BJ (cell line): ENCODE measurements at regions not wholly inside any gene's neighbourhood (a gene's known extent, or its start where the extent isn't known, plus 50 kb on each side); places are given as distances from the start of the nearest gene placed in this dataset.
"Not testable (repeated sequence)": the region's sequence is repeated elsewhere in the genome, so short reads cannot be mapped to it uniquely, and the experiment has no call there.

Experiments used
- CTCF ChIA-PET: fragments of 350-600 bp; formaldehyde crosslinking; extraction: SDS; loops from one replicate; lab custom pipeline; 2021; ENCODE audit warnings: antibody characterized with exemption, inconsistent platforms; lab: Yijun Ruan, JAX
- POLR2A ChIA-PET: fragments of 300-600 bp; sonication (Branson Sonifier 250); formaldehyde crosslinking; extraction: SDS; loops from one replicate; lab custom pipeline; 2021; ENCODE audit warnings: antibody characterized with exemption; lab: Charles Lee
- DNase-seq: peaks from one replicate; pipeline ENCODE4 v3.0.0-alpha.2; 2011; ENCODE audit warnings: low read depth
- H3K27me3 ChIP-seq: 2 replicates; pipeline ENCODE4 v1.6.0; 2011; ENCODE audit warnings: low read length; ENCODE audit not compliant: control insufficient read depth, insufficient read depth
- H3K36me3 ChIP-seq: 2 replicates; pipeline ENCODE4 v1.5.1; 2011; ENCODE audit warnings: low read length; ENCODE audit not compliant: control insufficient read depth, insufficient read depth
- H3K4me3 ChIP-seq: 2 replicates; pipeline ENCODE4 v1.5.1; 2011; ENCODE audit warnings: low read depth, mild to moderate bottlenecking, control low read depth, low read length
- TF ChIP-seq, protein P1 (sequence below): IDR thresholded peaks from 2 replicates; pipeline ENCODE4 v1.5.1; 2011; ENCODE audit warnings: low read depth, mild to moderate bottlenecking, control low read depth, inconsistent platforms, low read length, moderate library complexity; ENCODE audit not compliant: insufficient read depth

GRCh38 chr9:39533763-39534548, 178.5 kb downstream of the SPATA31A1 start:
- H3K36me3 ChIP-seq, H3K27me3 ChIP-seq, POLR2A ChIA-PET, DNase-seq, CTCF ChIA-PET, H3K4me3 ChIP-seq: not testable (repeated sequence)

DNA sequence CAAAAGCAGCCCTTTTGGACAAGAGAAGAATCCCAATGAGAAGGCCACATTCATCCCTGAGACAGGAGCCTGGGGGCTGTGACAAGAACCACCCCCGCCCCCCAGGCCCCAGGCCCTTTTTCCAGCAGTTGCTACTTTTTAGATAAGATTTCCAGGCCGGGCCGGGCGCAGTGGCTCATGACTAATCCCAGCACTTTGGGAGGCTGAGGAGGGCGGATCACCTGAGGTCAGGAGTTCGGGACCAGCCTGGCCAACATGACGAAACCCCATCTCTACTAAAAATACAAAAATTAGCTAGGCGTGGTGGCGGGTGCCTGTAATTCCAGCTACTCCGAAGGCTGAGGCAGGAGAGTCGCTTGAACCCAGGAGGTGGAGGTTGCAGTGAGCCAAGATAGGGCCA, 179.4 kb downstream of the SPATA31A1 start:
- H3K27me3 ChIP-seq, CTCF ChIA-PET, H3K4me3 ChIP-seq, H3K36me3 ChIP-seq, POLR2A ChIA-PET, DNase-seq: not testable (repeated sequence)

- H3K4me3 ChIP-seq, POLR2A ChIA-PET: not testable (repeated sequence)
- CTCF ChIA-PET: interaction anchor here (0.6 kb wide), 1 partner anchor 869 kb away, joined by 4 read pairs; no protein-coding TSS in a partner anchor
These were observed 186.7 kb downstream of the SPATA31A1 start for GRCh38 chr9:39542157-39542556.

DNA sequence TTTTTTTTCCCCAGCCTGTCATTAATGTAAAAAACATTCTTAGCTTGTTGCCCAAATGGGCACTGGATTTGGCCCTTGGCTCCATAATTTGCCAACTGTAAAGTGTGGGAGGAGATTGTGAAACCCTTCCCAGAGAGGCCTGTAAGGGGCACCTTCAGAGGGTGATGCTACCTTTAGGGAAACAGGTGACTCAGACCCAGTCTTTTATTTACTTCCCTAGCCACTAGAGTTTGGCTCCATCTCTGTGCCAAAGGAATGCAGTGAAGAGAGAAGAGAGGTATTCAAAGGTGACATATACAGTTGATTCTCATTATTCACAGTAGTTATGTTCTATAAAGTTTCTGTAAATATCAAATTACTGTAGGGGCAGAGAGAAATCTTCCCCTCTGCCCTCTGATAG, 189.6 kb downstream of the SPATA31A1 start:
- H3K36me3 ChIP-seq, POLR2A ChIA-PET, H3K4me3 ChIP-seq, DNase-seq, CTCF ChIA-PET, H3K27me3 ChIP-seq: not testable (repeated sequence)

More at GRCh38 chr9:39542157-39542556, 186.7 kb downstream of the SPATA31A1 start:
- DNase-seq, H3K27me3 ChIP-seq, H3K36me3 ChIP-seq: not testable (repeated sequence)

DNA sequence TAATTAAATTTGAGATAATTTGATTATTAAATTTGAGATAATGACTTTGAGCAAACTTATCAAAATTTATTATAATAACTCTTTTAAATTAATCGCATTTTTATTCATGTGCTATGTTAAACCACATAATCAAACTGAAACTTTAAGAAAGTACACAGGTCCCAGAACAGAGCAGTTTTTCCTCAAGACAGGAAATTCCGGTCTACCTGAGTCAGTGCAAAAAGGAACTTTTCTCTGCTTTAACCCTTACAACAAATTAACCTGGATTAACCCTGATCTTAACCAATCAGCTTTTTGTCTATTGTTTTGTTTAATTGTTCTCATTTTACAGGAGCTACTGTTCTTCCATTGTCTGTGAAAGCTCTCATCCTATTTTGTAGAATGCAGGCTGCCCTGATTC, 195.1 kb downstream of the SPATA31A1 start:
- DNase-seq, H3K36me3 ChIP-seq, POLR2A ChIA-PET, CTCF ChIA-PET, H3K4me3 ChIP-seq, H3K27me3 ChIP-seq: not testable (repeated sequence)

DNA sequence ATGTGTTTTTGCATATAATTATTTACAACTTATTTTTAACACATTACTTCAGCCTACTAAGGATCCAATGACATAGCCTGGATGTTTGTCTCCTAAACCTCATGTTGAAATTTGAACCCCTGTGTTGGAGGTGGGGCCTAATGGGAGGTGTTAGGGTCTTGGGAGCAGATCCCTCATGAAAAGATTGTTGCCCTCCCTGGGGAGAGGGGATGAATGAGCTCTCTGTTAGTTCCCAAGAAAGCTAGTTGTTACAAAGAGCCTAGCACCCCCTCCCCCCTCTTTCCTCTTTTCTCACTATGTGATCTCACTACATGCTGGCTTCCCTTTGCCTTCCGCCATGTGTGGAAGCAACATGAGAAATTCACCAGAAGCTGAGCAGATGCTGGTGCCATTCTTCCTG, 196.1 kb downstream of the SPATA31A1 start:
- POLR2A ChIA-PET, H3K4me3 ChIP-seq, DNase-seq, H3K27me3 ChIP-seq, CTCF ChIA-PET, H3K36me3 ChIP-seq: not testable (repeated sequence)

DNA sequence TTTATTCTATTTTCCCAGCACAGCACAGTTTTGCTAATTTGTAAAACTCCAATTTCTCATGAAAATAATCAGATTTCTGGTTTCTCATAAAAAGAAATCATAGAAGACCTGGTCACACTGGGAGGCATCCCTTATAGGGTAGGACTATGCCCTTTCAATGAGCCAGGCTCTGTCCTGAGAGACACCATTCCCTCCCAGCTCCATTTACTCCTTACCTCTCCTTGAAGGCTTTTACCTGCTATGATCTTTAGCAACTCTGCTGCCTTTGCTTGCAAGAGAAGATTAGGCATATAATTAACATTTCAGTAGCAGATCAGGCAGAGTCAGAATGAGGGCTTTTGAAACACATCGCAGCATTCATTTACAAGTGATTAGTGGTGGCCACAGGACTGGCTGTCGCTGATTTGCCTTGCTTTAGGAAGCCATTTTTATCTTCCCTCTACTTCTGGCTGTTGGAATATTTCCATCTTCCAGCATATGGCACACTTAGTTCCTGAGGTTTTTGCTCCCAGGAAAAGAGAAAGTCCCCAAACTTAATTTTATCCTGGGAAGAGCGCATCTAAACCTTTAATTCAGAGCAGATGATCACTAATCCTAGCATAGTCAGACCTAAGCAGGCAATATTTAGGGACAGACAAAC, 196.9 kb downstream of the SPATA31A1 start:
- H3K4me3 ChIP-seq, POLR2A ChIA-PET, H3K27me3 ChIP-seq, DNase-seq, H3K36me3 ChIP-seq, CTCF ChIA-PET: not testable (repeated sequence)

DNA sequence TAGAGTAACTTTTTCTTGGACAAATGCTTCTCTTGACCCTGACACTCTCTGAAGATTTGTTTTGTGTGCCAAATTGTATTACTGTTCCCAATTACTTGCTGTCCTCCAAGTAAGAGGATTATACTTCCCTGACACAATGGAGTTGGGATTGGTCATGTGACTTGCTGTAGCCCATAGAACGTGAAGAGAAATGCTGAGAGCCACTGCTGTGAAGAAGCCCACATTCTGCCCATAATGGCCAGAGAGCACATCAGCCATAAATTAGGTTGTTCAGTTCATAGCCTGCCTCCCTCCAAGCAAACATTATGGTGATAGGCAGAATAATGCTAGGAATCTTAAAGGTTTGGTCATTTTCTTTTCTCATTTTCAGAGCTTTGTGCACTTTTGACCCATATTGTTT, 198.9 kb downstream of the SPATA31A1 start:
- H3K36me3 ChIP-seq, CTCF ChIA-PET, H3K27me3 ChIP-seq, DNase-seq, H3K4me3 ChIP-seq, POLR2A ChIA-PET: not testable (repeated sequence)

GRCh38 chr9:39559384-39559783, 203.9 kb downstream of the SPATA31A1 start:
- CTCF ChIA-PET, DNase-seq, H3K27me3 ChIP-seq, POLR2A ChIA-PET, H3K4me3 ChIP-seq, H3K36me3 ChIP-seq: not testable (repeated sequence)
- TF ChIP-seq, protein P1, sequence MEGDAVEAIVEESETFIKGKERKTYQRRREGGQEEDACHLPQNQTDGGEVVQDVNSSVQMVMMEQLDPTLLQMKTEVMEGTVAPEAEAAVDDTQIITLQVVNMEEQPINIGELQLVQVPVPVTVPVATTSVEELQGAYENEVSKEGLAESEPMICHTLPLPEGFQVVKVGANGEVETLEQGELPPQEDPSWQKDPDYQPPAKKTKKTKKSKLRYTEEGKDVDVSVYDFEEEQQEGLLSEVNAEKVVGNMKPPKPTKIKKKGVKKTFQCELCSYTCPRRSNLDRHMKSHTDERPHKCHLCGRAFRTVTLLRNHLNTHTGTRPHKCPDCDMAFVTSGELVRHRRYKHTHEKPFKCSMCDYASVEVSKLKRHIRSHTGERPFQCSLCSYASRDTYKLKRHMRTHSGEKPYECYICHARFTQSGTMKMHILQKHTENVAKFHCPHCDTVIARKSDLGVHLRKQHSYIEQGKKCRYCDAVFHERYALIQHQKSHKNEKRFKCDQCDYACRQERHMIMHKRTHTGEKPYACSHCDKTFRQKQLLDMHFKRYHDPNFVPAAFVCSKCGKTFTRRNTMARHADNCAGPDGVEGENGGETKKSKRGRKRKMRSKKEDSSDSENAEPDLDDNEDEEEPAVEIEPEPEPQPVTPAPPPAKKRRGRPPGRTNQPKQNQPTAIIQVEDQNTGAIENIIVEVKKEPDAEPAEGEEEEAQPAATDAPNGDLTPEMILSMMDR: peak; percentile 20; the same call in 1 of the 2 replicates

- POLR2A ChIA-PET, H3K27me3 ChIP-seq, H3K36me3 ChIP-seq, H3K4me3 ChIP-seq, DNase-seq, CTCF ChIA-PET: not testable (repeated sequence)
These were observed 211.3 kb downstream of the SPATA31A1 start for GRCh38 chr9:39566782-39567181.

- H3K27me3 ChIP-seq, DNase-seq, H3K4me3 ChIP-seq, CTCF ChIA-PET, POLR2A ChIA-PET, H3K36me3 ChIP-seq: not testable (repeated sequence)
These were observed 211.9 kb downstream of the SPATA31A1 start for GRCh38 chr9:39567396-39567795.

- POLR2A ChIA-PET, H3K27me3 ChIP-seq, DNase-seq, CTCF ChIA-PET, H3K36me3 ChIP-seq, H3K4me3 ChIP-seq: not testable (repeated sequence)
These were observed 213.4 kb downstream of the SPATA31A1 start for GRCh38 chr9:39568900-39569299.
